AG10803 (cell line): ENCODE measurements at regions not wholly inside any gene's neighbourhood (a gene's known extent, or its start where the extent isn't known, plus 50 kb on each side); places are given as distances from the start of the nearest gene placed in this dataset.

Experiments
- DNase-seq: peaks from one replicate; pipeline ENCODE4 v3.0.0; 2010; ENCODE audit warnings: low read depth
- H3K4me3 ChIP-seq: 2 replicates; pipeline ENCODE4 v1.5.1; 2011; ENCODE audit warnings: mild to moderate bottlenecking, low read length, control low read depth
- TF ChIP-seq, protein P1 (sequence below): conservative IDR thresholded peaks from 2 replicates; pipeline ENCODE4 v1.5.1; 2011; ENCODE audit warnings: mild to moderate bottlenecking, low read length, control low read depth, inconsistent platforms

DNA sequence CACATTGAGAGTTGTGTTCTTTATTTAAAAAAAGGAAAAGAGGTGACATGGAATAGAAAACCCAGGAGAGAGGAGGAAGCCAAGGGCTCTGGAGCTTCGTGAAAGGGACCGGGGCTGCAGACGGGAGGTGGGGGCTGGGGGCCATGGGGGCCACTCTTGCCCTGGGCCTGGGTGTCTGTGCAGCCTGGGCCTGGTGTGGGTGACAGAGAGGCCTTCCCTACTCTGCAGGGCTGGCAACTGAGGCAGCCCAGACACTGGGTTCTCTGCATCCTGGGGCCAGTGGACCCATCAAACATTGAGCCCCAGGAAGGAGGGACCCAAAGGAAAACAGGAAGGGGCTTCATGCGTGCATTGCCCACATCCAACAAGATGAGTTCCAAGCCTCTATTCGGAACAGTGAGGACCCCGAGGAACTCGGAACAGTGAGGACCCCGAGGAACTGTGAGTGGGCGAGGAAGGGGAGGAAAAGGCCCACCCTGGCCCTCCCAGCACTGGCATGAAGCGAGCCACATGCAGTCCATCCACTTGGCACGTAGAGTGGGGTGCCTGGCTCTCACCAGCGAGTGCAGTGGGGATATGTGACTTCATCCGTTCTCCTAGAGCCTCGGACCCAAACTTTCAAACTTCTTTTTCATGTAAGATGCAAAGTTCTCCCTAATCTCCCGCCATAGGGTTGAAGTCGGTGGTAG, 1121.6 kb downstream of the BRD1 start:
- TF ChIP-seq, protein P1, sequence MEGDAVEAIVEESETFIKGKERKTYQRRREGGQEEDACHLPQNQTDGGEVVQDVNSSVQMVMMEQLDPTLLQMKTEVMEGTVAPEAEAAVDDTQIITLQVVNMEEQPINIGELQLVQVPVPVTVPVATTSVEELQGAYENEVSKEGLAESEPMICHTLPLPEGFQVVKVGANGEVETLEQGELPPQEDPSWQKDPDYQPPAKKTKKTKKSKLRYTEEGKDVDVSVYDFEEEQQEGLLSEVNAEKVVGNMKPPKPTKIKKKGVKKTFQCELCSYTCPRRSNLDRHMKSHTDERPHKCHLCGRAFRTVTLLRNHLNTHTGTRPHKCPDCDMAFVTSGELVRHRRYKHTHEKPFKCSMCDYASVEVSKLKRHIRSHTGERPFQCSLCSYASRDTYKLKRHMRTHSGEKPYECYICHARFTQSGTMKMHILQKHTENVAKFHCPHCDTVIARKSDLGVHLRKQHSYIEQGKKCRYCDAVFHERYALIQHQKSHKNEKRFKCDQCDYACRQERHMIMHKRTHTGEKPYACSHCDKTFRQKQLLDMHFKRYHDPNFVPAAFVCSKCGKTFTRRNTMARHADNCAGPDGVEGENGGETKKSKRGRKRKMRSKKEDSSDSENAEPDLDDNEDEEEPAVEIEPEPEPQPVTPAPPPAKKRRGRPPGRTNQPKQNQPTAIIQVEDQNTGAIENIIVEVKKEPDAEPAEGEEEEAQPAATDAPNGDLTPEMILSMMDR = no peak
- no peak for DNase-seq

DNA sequence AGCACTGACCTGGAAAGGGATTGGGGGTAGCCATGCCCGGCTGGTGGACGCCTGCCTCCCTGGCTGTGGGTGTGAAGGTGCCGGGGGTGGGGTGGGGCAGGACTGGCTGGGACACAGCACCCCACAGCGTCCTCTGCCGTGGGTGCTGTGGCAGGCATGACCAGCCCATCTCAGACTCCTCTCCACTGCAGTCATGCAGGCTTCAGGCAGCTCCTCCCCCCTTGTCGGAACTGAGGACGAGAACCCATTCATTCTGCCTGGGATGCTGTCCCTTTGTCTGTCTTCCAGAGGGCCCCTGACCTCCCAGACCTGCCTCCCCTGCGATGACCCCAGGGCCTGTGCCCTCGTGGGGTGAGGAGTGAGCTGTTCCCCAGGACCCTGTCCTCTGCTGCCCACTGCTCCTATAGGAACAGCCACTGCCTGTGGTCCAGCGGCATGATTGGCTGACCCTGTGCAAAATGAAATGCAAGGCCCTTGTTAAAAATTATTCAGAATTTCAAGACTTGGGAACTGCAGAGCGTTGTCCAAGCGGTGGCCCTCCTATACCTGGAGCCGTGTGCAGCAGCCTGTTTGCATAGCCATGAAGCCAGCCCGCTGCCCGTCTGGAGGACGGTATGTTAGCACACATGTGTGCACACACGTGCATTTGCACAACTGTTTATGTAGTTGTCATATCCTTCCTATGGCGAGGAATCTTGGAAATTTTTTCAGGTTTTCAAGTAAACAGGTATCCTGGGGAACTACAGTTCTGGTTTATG, 1122.3 kb downstream of the BRD1 start:
- no peak overlapping the region for H3K4me3 ChIP-seq
- TF ChIP-seq, protein P1 = no peak
- DNase-seq = no peak

More for the DNA sequence above, 1121.6 kb downstream of the BRD1 start:
- no peak overlapping the region for H3K4me3 ChIP-seq

DNA sequence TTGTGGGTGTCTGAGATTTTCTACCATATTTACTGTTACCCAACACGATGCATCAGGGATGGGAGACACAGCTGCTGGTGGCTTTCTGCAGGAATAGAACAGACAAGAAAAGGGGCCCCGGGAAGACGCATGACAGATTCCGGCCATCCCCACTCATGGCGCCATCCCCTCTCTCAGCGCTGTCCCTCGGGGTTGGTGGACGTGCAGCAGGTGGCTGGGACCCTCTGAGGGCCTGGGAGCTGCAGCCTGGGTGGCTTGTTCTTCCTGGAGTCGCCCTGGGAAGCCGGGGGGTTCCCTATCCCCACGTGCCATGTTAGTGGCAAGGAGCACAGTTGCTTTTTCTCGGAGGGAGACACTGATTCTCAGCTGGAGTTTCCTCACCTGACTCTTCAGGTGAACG, 1123.3 kb downstream of the BRD1 start:
- H3K4me3 ChIP-seq = no peak overlapping the region
- DNase-seq = no peak
- TF ChIP-seq, protein P1 = no peak

DNA sequence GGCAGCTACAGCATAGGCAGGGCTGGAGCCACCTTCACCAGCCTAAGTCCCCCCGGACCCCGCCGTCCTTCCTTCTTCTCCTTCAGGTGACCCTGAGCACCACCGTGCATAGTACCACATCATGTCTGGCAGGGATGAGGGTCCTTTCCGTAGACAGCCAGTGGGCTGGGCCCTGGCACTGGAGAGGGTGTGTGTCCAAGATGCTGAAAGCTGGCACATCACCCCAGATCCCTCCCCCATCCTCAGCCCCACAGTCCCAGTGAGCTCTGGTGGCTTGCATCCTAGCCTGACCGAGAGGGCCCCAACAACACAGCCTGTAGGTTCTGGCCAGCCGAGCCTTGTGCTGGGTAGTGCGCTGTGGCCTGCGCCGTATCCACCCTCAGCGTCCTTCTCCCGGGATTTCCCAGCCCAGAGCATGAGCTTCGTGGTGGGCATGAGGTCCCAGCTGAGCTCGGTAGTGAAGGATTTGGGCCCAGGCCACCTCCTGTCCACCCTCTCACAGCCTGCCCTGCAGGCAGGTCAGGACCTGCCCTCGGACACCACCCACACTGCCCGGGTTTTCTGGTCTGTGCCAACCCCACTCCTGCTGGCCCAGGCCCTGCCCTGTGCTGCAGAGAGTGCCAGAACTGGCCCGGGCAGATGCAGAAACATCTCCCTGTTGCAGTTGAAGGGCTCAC, 1124.3 kb downstream of the BRD1 start:
- H3K4me3 ChIP-seq = no peak overlapping the region
- TF ChIP-seq, protein P1 = no peak
- no peak for DNase-seq

DNA sequence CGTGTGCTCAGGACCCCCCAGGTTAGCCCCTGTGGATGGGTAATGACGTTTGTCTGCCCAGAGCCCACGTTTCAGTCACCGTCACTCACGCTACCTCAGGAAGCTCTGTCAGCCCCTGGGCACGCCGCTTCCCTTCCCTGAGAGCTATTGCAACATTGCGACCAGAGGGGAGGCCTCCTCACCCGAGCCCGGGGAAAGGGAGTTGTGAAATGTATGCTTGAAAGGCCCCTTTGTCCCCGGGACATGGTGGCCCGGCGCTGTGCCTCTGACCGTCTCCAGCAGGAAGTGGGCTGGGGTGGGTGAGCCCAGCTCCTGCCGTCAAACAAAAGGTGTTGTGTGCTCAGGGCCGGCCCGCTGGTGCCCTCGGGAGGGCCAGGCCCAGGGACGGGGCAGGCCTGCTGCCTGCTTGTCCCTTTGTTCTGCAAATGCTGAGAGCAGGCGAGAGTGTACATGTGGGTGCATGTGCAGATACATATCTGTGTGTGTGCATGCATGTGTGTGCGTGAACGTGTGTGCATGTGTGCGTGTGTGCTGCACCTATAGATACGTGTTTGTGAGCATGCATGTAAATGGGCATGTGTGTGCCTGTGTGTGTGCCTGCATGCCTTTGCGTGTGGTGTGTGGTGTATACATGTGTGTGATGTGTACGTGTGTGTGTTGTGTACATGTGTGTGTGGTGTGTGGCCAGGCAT, 1125.0 kb downstream of the BRD1 start:
- TF ChIP-seq, protein P1 = no peak
- no peak for DNase-seq
- no peak overlapping the region for H3K4me3 ChIP-seq

DNA sequence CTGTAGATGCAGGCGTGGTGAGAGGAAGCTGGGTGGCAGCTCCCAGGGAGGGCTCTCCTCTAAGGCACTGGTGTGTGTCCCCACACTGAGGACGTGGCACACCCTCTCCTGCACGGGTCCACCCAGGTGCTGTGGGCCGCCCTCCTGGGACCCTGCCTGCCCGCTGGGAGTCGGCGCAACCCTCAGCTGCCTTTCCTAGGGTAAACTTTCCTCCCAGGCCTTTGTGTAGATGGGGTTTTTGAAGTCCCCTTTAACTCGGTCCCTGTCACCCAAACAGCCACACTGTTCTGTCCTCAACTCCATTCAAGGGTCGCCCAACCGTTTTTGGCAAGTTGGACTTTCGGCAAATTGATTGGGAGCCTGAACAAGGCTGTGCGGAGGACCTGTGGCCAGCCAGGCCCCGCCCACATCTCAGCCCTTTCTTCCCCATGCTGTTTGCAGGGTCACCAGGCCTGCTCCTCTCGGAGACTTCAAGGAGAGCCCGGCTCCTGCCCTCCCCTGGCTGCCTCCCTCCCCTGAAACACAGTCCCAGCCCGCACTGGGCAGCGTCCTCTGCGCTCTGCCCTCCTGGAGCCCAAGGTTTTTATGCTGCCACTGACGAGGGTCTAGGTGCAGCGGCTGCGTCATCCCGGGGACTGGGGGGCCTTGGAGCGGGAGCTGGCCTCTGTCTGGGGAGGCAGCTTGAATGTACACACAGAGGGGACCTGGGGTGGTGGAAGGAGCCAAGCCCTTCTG, 1126.2 kb downstream of the BRD1 start:
- DNase-seq = no peak
- TF ChIP-seq, protein P1 = no peak
- no peak overlapping the region for H3K4me3 ChIP-seq
